Adrenal gland (tissue), 9 donors: ENCODE measurements at regions not wholly inside any gene's neighbourhood (a gene's known extent, or its start where the extent isn't known, plus 50 kb on each side); places are given as distances from the start of the nearest gene placed in this dataset.

ENCODE experiments used
- DNase-seq, 7 donors: peaks; one replicate each; pipeline ENCODE4 v3.0.0-alpha.2; 2019 to 2020
- H3K27ac ChIP-seq, 5 donors: fragments of 200-600 bp; sonication (generic) in 4 of 5; 1 replicate in 3 of 5; 2 replicates in 2 of 5; pipeline versions ENCODE4 v1.5.1 to v1.8.0; 2016 to 2020; ENCODE audit warnings: mild to moderate bottlenecking in 1 of 5
- H3K27me3 ChIP-seq: fragments of 200-600 bp; 2 replicates; pipeline ENCODE4 v1.8.0; 2021
- H3K36me3 ChIP-seq, 2 donors: fragments of 200-600 bp; replicated peaks in 1 of 2; 1 replicate in 1 of 2; 2 replicates in 1 of 2; pipeline versions ENCODE4 v1.5.1 to v1.8.0; 2018 to 2022
- H3K4me1 ChIP-seq, 2 donors: fragments of 200-600 bp; replicated peaks in 1 of 2; 1 replicate in 1 of 2; 2 replicates in 1 of 2; pipeline versions ENCODE4 v1.5.1 to v1.8.0; 2018 to 2021
- H3K4me3 ChIP-seq, 4 donors: fragments of 200-600 bp; sonication (generic) in 3 of 4; one replicate each; pipeline ENCODE4 v1.5.1; 2016 to 2018
- H3K9me3 ChIP-seq, 3 donors: fragments of 200-600 bp; sonication (generic) in 1 of 3; replicated peaks in 1 of 3; 1 replicate in 2 of 3; 2 replicates in 1 of 3; pipeline versions ENCODE4 v1.5.1 to v1.8.0; 2016 to 2021
- POLR2A ChIP-seq, 2 donors: fragments of 450-650 bp; IDR thresholded peaks; one replicate each; pipeline ENCODE4 v1.6.1; 2017; ENCODE audit warnings: antibody characterized with exemption in 2 of 2, mild to moderate bottlenecking in 2 of 2, moderate library complexity in 1 of 2
- WGBS, 4 donors: extraction: QIAGEN DNeasy Blood & Tissue Kit in 2 of 4; methylation state at CpG; one replicate each; pipeline versions ENCODE4 v1.1.5 to v1.1.7; 2013 to 2017; 5-methylcytosine and 5-hydroxymethylcytosine counted together
- intact Hi-C, 2 donors: fragments of 100-400 bp; cut with DNase I; formaldehyde crosslinking; loops; one replicate each; pipeline versions ENCODE4 v1.14.1 to v1.15.0; 2022 to 2023
- TF ChIP-seq, protein P1 (sequence below), 6 experiments: fragments of 450-650 bp in 4 of 6; fragments of 200-600 bp in 2 of 6; sonication (generic) in 1 of 6; IDR thresholded peaks; 1 replicate in 5 of 6; 2 replicates in 1 of 6; pipeline versions ENCODE4 v1.5.1 to v1.8.0; 2016 to 2021; ENCODE audit warnings: antibody characterized with exemption in 6 of 6, mild to moderate bottlenecking in 2 of 6, moderate library complexity in 1 of 6
- donor health status: healthy with polysubstance abuse.
- donor health status: Bipolar disorder and iron deficiency.
- donor health status: DM: yes; HTN: yes; CAD: no.
- donor health status: DM: no; HTN: no; CAD: no.
- donor health status: DM: no; HTN: no; CAD: no.

DNA sequence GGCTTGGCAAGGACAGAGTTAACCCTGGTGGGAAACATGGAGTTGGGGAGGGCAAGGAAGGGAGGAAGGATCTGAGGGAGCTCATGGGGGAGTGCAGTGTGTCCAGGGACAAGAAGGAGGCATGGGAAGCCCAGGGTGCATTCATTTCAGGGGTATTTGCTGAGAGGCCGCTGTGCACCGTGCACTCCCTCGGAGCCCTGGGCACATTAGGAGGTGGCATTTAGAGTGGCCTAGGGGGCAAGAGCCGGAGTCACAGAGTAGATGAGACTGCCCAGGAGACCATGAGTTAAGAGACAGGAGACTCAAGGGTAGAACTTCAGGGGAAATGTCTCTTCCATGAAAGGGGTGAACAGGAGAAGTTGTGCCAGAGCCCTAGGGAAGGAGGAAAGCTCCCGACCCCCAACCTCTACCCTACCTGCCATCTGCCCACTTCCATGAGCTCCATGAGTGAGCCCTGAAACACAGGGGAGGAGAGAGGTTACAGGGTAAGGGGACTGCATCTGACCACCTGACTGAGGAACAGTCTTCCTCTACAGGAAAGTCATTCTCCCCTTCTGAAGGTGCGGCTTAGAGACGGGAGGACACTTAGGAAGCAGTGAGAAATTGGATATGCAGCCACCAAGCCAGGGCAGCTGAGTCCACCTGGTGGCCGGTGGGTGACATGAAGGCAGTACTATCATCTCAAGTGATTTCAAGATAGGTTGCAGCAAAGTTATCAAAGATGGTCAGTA is 58.5 kb upstream of the COPS8 start:
- 52 to 58% (median 57%) methylated on average over 8 of the region's 8 CpGs for WGBS, 4 donors
- no peak overlapping the region for H3K27ac ChIP-seq
- TF ChIP-seq POLR2A (IDR thresholded peaks at IDR 0.05) = no peak
- TF ChIP-seq, protein P1, sequence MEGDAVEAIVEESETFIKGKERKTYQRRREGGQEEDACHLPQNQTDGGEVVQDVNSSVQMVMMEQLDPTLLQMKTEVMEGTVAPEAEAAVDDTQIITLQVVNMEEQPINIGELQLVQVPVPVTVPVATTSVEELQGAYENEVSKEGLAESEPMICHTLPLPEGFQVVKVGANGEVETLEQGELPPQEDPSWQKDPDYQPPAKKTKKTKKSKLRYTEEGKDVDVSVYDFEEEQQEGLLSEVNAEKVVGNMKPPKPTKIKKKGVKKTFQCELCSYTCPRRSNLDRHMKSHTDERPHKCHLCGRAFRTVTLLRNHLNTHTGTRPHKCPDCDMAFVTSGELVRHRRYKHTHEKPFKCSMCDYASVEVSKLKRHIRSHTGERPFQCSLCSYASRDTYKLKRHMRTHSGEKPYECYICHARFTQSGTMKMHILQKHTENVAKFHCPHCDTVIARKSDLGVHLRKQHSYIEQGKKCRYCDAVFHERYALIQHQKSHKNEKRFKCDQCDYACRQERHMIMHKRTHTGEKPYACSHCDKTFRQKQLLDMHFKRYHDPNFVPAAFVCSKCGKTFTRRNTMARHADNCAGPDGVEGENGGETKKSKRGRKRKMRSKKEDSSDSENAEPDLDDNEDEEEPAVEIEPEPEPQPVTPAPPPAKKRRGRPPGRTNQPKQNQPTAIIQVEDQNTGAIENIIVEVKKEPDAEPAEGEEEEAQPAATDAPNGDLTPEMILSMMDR (IDR thresholded peaks at IDR 0.05) = peak; percentile 52 to 89 (median 84)

DNA sequence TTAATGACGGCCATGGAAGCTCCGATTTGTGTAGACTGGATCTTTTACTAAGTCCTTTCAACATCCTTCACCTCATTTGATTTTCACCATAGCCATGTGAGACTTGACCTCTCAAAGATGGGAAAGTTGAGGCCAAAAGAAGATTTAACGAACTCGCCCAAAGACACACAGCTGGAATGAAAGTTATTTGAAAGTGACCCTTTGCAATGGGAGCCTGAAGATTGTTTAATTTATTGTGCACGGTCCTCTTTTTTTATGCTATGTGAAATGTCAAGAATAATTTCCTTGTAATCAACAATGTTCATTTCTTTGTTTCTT is 58.0 kb upstream of the COPS8 start:
- TF ChIP-seq, protein P1 (IDR thresholded peaks at IDR 0.05) = no peak
- no peak for TF ChIP-seq POLR2A (IDR thresholded peaks at IDR 0.05)

More for the DNA sequence above, 58.5 kb upstream of the COPS8 start:
- no peaks in the 10 kb centered on the region for H3K36me3 ChIP-seq
- no peaks in the 10 kb centered on the region for H3K9me3 ChIP-seq
- H3K4me1 ChIP-seq = no peaks in the 10 kb centered on the region
- DNase-seq = peak; percentile 46 to 89 (median 68)
- H3K4me3 ChIP-seq = no peak overlapping the region
- H3K27me3 ChIP-seq = no peaks in the 10 kb centered on the region
- intact Hi-C loops = loop anchor here in 1 of 2 donors (2.0 to 10.0 kb wide), 2 partner anchors 512 to 674 kb away; no protein-coding TSS in a partner anchor

DNA sequence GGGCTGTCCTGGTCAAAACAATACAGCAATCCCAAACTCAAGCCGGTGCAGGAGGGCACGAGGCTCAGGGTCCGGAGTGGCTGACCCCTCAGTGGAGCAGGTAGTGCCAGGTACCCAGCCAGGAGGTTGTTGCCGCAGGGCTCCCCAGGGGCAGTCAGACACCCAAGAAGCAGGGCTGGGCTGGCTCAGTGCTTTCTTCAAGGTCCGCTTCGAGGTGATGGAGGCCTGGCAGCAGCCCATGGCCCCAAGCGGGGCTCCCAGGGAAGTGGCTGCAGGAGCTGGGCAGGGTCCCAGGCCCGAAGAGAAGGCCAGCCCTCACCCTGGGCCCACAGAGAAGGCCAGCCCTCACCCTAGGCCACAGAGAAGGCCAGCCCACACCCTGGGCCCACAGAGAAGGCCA is 55.3 kb upstream of the COPS8 start:
- intact Hi-C loops = no loop called here
- WGBS, 4 donors = 91 to 100% (median 93%) methylated on average over 4 to 8 of the region's 8 CpGs

More for the DNA sequence above, 58.0 kb upstream of the COPS8 start:
- H3K36me3 ChIP-seq = no peaks in the 10 kb centered on the region
- no peaks in the 10 kb centered on the region for H3K27me3 ChIP-seq
- intact Hi-C loops = loop anchor here in 1 of 2 donors (2.0 to 10.0 kb wide), 2 partner anchors 513 to 675 kb away; no protein-coding TSS in a partner anchor
- H3K27ac ChIP-seq = no peak overlapping the region
- no peaks in the 10 kb centered on the region for H3K4me1 ChIP-seq
- DNase-seq = no peak
- no peak overlapping the region for H3K4me3 ChIP-seq
- WGBS, 4 donors = 52 to 61% (median 57%) methylated on average over 5 of the region's 5 CpGs
- no peaks in the 10 kb centered on the region for H3K9me3 ChIP-seq

DNA sequence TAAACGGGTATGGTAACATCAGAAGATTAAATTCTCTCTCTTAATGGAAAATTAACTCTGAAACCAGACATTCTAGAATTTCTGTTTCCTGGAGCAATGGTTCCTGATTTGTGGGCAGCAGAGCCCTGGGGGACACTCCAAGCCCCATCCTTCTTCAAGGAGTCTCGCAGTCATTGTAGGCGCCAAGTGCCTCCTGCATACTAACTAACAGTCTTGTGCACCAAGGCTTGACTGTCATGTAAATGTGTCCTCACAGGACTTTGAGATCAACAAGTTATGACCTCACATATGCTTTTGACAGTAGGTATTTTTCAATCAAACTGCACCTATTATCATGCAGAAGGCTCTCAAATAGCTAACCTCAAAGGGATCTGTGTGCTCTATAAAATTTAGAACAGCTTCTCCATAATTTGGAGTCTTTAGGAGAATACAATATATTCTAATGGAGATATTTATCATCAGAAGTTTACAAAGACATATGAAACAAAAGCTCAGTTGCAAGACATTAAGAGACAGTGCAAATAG is 52.1 kb upstream of the COPS8 start:
- Histone ChIP-seq H3K4me3 (no peak overlapping the region), H3K27ac (no peak overlapping the region), H3K36me3 (no peaks in the 10 kb centered on the region), H3K4me1 (no peaks in the 10 kb centered on the region), H3K9me3 (no peaks in the 10 kb centered on the region), H3K27me3 (no peaks in the 10 kb centered on the region)
- TF ChIP-seq, protein P1 (IDR thresholded peaks at IDR 0.05) = no peak
- no peak for TF ChIP-seq POLR2A (IDR thresholded peaks at IDR 0.05)
- DNase-seq = no peak
- 81 to 88% (median 85%) methylated on average over 3 of the region's 3 CpGs for WGBS, 4 donors
- intact Hi-C loops = no loop called here

More for the DNA sequence above, 55.3 kb upstream of the COPS8 start:
- H3K9me3 ChIP-seq = no peaks in the 10 kb centered on the region
- H3K4me1 ChIP-seq = no peaks in the 10 kb centered on the region
- no peaks in the 10 kb centered on the region for H3K36me3 ChIP-seq
- no peak overlapping the region for H3K4me3 ChIP-seq
- no peaks in the 10 kb centered on the region for H3K27me3 ChIP-seq
- no peak overlapping the region for H3K27ac ChIP-seq
- no peak for DNase-seq
- TF ChIP-seq, protein P1 (IDR thresholded peaks at IDR 0.05) = no peak
- TF ChIP-seq POLR2A (IDR thresholded peaks at IDR 0.05) = no peak
